HL-60 (cell line): ENCODE measurements at regions not wholly inside any gene's neighbourhood (a gene's known extent, or its start where the extent isn't known, plus 50 kb on each side); places are given as distances from the start of the nearest gene placed in this dataset.

Source experiments
- CTCF ChIP-seq: IDR thresholded peaks from one replicate; pipeline ENCODE4 v1.5.1; 2011; ENCODE audit warnings: low read length, control low read depth, inconsistent platforms; ENCODE audit not compliant: insufficient read depth
- GABPA ChIP-seq: IDR thresholded peaks from 2 replicates; pipeline ENCODE4 v1.6.1; 2012; ENCODE audit warnings: low read depth
- POLR2AphosphoS5 ChIP-seq: IDR thresholded peaks from 2 replicates; pipeline ENCODE4 v1.6.1; 2012; ENCODE audit warnings: low read depth
- REST ChIP-seq: IDR thresholded peaks from 2 replicates; pipeline ENCODE4 v1.6.1; 2012; ENCODE audit warnings: low read depth; ENCODE audit not compliant: insufficient replicate concordance
- SPI1 ChIP-seq: IDR thresholded peaks from 2 replicates; pipeline ENCODE4 v1.6.1; 2012; ENCODE audit warnings: low read depth, mild to moderate bottlenecking, borderline replicate concordance

- TF ChIP-seq CTCF: no peak
- TF ChIP-seq POLR2AphosphoS5: no peak
- no peak for TF ChIP-seq REST
- TF ChIP-seq GABPA: no peak
- TF ChIP-seq SPI1: no peak
These were observed 93.5 kb upstream of the NEBL start for GRCh38 chr10:20990604-20991003.
